Rectal smooth muscle tissue (tissue), 1 donor: ENCODE measurements at regions not wholly inside any gene's neighbourhood (a gene's known extent, or its start where the extent isn't known, plus 50 kb on each side); places are given as distances from the start of the nearest gene placed in this dataset.

ENCODE experiments used
- H3K27ac ChIP-seq: one replicate; pipeline ENCODE4 v1.7.0; 2013; ENCODE audit warnings: low read depth, low read length, inconsistent platforms
- H3K27me3 ChIP-seq: one replicate; pipeline ENCODE4 v1.7.0; 2013; ENCODE audit warnings: low read length; ENCODE audit not compliant: control insufficient read depth, insufficient read depth
- H3K36me3 ChIP-seq: one replicate; pipeline ENCODE4 v1.7.0; 2013; ENCODE audit warnings: low read length; ENCODE audit not compliant: control insufficient read depth, insufficient read depth
- H3K4me1 ChIP-seq: one replicate; pipeline ENCODE4 v1.7.0; 2013; ENCODE audit warnings: low read length; ENCODE audit not compliant: control insufficient read depth, insufficient read depth
- H3K4me3 ChIP-seq: one replicate; pipeline ENCODE4 v1.7.0; 2013; ENCODE audit warnings: low read length
- H3K9ac ChIP-seq: one replicate; pipeline ENCODE4 v1.7.0; 2013; ENCODE audit warnings: low read length

DNA sequence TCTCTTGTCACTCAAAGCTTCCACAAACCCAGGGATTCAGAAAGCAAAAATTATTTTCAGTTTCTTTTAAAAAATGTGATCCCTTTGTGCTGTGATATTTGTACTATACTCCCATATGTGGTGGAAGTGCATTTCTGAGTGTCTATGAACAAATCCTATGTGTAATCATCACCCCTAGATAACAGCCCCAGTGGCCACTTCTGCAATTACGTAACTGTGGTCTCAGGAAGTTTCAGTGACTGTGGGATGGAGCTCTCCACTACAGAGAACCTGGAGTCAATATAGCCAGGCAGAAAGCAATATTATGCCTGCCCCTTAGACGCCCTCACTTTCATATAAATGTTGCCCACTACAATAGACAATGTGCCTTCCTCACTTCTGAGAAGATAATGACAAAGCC is 1101.7 kb upstream of the GHITM start:
- H3K9ac ChIP-seq = no peak overlapping the region
- H3K27me3 ChIP-seq = no peaks in the 10 kb centered on the region
- no peaks in the 10 kb centered on the region for H3K36me3 ChIP-seq
- no peak overlapping the region for H3K4me3 ChIP-seq
- no peaks in the 10 kb centered on the region for H3K4me1 ChIP-seq
- H3K27ac ChIP-seq = no peak overlapping the region

DNA sequence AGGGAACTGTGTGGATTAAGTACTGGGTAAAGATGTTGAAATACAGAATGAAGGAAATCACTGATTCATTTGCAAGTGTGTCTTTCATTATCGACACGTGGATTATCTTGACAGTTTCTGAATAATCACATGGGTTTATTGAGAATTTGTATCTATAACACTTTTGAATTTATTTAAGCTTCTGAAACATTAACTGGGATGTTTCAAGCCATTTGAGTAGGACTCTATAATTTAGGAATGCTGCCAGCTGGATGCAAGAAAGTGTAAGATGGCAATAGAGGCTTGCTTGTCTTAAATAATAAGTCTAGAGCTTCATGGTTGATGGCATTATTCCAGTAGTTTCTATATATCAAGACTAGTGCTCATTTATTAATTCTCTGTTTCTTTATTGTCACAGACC is 1100.7 kb upstream of the GHITM start:
- no peak overlapping the region for H3K27ac ChIP-seq

DNA sequence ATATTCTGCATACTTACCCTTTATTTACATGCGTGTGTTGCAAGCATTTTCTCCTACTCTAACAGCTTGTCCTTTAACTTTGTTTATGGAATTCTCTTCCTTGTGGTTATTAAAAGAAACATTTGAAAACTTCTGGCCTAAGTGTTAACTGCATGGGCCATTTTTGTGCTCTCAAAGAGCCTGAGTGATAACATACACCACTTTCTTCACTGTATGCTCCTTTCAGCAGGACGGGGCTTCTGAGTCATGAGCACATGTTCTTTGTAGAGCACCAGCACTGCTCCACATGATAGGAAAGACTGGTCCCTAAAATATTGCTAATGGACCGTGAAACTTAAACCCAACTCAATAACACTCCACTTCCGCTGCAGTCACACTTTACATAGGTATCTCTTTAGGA is 1093.6 kb upstream of the GHITM start:
- no peak overlapping the region for H3K4me3 ChIP-seq
- H3K27me3 ChIP-seq = no peaks in the 10 kb centered on the region
- no peak overlapping the region for H3K27ac ChIP-seq
- H3K36me3 ChIP-seq = no peaks in the 10 kb centered on the region
- H3K9ac ChIP-seq = no peak overlapping the region
- H3K4me1 ChIP-seq = no peaks in the 10 kb centered on the region

More for the DNA sequence above, 1100.7 kb upstream of the GHITM start:
- Histone ChIP-seq H3K4me3 (no peak overlapping the region), H3K9ac (no peak overlapping the region), H3K36me3 (no peaks in the 10 kb centered on the region), H3K4me1 (no peaks in the 10 kb centered on the region), H3K27me3 (no peaks in the 10 kb centered on the region)

DNA sequence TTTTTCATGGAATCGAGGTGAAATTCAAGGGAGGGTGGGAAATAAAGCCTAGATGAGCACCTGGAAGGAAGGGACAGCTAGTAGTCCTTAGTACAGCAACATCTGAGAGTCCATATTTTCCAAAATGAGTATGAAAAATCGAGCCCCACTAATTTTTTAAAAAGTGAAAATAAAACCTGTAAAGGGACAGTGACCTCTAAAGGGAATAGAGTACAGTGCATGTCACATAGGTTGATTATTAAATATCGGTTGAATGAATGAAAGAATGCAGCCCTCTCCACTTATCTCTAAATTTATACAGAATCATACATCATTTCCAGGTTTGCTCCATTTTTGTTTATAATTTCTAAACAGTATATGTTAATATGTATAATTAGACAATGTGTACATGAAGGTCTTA is 1088.5 kb upstream of the GHITM start:
- Histone ChIP-seq H3K9ac (no peak overlapping the region), H3K27me3 (no peaks in the 10 kb centered on the region), H3K27ac (no peak overlapping the region), H3K4me3 (no peak overlapping the region), H3K36me3 (no peaks in the 10 kb centered on the region), H3K4me1 (no peaks in the 10 kb centered on the region)

DNA sequence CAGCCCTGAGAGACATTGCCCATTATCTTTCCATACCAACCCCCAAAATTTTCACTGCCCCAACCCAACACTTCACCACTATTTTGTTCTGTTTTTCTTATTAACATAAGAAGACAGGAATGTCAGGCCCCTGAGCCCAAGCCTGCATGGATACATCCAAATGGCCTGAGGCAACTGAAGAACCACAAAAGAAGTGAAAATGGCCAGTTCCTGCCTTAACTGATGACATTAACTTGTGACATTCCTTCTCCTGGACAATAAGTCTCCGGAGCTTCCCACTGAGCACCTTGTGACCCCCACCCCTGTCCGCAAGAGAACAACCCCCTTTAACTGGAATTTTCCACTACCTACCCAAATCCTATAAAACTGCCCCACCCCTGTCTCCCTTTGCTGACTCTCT is 1076.4 kb upstream of the GHITM start:
- H3K9ac ChIP-seq = no peak overlapping the region
- H3K27me3 ChIP-seq = no peaks in the 10 kb centered on the region
- no peak overlapping the region for H3K4me3 ChIP-seq
- no peaks in the 10 kb centered on the region for H3K36me3 ChIP-seq
- no peaks in the 10 kb centered on the region for H3K4me1 ChIP-seq
- H3K27ac ChIP-seq = no peak overlapping the region

DNA sequence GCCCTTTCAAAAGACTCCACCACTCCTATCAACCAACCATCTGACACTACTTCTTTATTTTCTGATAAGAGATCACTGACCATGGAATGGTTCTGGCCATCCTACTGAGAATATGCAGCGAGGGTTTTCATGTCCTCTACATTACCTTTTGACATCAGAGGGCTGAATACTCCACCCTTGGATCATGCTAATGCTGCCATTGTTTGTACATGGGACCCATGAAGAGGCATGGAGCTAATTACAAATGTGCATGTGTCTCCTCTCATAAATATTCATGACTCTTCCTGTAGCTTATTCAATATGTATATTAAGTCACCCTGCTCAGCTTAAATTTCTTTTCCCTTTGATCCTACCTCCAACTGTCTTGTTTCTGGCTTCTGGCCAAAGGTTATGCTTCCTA is 1065.8 kb upstream of the GHITM start:
- Histone ChIP-seq H3K4me3 (no peak overlapping the region), H3K9ac (no peak overlapping the region), H3K27ac (no peak overlapping the region), H3K36me3 (no peaks in the 10 kb centered on the region), H3K27me3 (no peaks in the 10 kb centered on the region), H3K4me1 (no peaks in the 10 kb centered on the region)

DNA sequence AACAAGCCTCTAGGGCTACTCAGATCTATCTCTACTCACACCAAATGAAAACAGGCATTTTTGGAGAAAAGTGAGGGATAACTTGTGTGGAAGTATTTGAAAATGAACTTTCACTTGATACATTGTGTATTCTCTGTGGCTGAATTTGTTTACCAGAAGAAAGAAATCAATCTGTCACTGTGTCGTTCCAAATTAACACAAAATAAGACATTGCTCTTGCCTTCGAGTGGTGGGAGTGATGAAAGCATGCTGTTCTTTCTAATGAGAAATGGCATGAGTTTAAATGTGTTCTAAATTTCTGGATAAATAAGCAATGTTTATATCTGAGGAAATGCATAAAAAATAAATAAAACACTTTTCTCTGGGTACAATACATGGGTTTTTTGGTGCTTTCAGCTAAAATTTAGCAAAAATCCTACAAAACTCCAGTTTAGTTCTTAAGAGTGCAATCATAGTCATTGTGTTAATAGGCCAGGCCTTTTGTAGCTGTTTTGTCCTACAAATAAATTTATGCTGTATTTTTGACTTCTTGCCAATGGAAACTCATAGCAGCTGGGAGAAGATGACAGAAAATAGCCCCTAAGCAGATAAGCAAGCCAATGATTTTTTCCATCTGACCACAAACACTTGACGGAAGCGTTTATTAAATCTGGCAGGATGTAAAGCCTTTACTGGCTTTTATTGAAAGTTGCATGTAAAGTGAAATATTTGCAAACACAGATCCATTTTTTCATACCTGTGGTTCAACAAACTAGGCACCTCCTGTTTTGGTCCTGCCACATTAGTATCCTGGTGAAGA is 1064.1 kb upstream of the GHITM start:
- no peak overlapping the region for H3K9ac ChIP-seq
- H3K4me3 ChIP-seq = no peak overlapping the region
- no peaks in the 10 kb centered on the region for H3K27me3 ChIP-seq
- H3K4me1 ChIP-seq = no peaks in the 10 kb centered on the region
- H3K36me3 ChIP-seq = no peaks in the 10 kb centered on the region
- no peak overlapping the region for H3K27ac ChIP-seq

DNA sequence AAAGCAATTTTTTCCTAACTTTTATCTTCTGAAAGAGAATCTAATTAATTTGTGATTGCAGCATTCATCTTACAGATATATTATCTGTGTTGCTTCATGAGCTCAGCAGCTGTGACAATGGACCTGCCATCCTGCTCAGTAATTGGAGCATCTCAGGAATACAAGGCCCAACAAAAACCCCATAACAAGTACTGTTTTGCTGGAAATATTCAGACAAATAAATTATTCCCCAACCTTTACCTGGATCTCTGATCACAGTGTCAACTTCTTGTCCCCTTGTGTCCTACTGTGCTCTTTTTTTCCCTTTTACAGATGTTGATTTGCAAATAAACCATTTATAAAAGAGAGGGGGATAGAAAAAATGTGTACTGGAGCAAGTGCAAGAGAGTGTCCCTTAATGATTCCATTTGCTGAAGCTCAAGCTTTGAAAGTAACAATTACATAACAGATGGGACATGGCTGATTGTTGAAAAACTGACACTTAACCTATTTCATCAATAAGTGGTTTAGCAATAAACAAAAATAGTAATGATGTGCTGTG is 1063.4 kb upstream of the GHITM start:
- H3K9ac ChIP-seq = no peak overlapping the region
- H3K36me3 ChIP-seq = no peaks in the 10 kb centered on the region
- H3K27me3 ChIP-seq = no peaks in the 10 kb centered on the region
- H3K4me1 ChIP-seq = no peaks in the 10 kb centered on the region
- H3K4me3 ChIP-seq = no peak overlapping the region
- no peak overlapping the region for H3K27ac ChIP-seq

DNA sequence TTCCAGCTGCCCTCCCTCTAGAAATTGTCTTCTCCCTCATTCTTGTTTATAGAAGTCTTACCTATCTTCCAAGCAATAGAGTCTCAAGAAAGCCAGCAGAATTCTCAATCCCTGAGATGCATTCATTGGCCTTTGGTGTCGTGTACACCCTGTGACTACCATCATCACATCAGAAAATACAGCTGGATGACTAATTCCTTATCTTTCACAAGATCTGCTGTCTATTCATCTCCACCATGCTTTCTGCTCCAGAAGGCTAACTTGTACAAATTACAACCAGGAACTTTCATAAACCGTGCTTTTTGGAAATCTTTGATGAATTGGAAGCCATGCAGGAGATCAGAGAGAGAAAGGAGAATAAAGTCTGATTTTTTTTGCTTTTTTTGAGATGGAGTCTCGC is 1062.9 kb upstream of the GHITM start:
- Histone ChIP-seq H3K4me1 (no peaks in the 10 kb centered on the region), H3K9ac (no peak overlapping the region), H3K27me3 (no peaks in the 10 kb centered on the region), H3K27ac (no peak overlapping the region), H3K4me3 (no peak overlapping the region), H3K36me3 (no peaks in the 10 kb centered on the region)

DNA sequence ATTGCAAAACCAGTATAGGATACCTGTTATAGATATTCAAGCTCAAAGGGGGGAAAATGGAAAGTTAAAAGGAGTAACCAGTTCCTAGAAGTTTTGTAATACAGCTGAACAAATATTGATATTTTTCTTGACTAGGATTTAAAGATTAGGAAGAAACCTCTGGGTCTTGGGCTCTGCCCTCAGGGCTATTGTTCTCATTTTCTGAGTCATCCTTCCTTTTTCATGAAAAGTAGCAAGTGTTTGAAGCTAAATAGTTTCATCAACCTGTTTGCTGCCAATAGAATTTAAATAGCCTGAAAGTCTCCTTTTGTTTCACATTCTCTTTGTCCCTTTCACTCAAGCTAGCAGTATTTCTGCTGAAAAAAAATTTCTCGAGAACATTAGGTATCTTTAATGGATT is 1061.1 kb upstream of the GHITM start:
- no peak overlapping the region for H3K27ac ChIP-seq
- H3K36me3 ChIP-seq = no peaks in the 10 kb centered on the region
- no peak overlapping the region for H3K4me3 ChIP-seq
- no peaks in the 10 kb centered on the region for H3K27me3 ChIP-seq
- no peaks in the 10 kb centered on the region for H3K4me1 ChIP-seq
- H3K9ac ChIP-seq = no peak overlapping the region

DNA sequence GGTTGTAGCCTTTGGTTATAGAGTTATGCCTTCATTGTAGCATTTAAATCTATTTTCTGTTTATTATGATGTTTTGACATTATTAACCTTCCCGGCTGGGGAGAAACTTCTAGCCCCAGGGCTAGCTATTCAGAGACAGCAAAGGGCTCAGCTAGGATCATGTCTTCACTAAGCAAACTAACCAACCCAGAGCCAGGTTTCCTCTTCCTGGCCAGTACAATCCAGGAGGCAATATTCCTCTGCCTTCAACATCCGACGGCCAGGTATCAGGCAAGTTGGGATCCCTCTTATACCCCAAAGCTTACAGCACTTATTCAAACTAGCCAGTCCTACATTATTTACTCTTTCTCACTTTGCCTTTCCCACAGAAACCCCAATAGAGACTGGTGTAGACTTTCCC is 1060.7 kb upstream of the GHITM start:
- H3K36me3 ChIP-seq = no peaks in the 10 kb centered on the region
- no peaks in the 10 kb centered on the region for H3K27me3 ChIP-seq
- no peak overlapping the region for H3K9ac ChIP-seq
- no peak overlapping the region for H3K27ac ChIP-seq
- no peaks in the 10 kb centered on the region for H3K4me1 ChIP-seq
- no peak overlapping the region for H3K4me3 ChIP-seq

DNA sequence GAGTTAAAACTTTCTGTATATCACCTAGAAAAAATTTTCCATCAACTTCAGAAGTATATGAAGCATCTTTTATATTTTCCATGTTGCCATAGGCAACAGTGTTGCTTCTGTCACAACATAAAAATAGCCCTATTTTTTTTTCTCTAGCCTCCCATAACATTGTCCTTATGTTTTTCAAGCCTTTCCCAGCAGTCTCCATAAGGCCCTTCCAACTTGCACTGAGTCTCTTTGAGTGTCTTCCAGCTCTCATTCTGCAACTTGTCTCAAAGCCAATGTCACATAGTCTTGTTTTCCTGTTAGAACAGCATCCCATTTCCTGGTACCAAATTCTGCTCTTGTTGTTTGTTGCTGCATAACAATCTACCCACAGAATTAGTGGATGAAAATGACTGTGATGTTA is 1055.5 kb upstream of the GHITM start:
- Histone ChIP-seq H3K9ac (no peak overlapping the region), H3K27ac (no peak overlapping the region), H3K4me3 (no peak overlapping the region), H3K27me3 (no peaks in the 10 kb centered on the region), H3K4me1 (no peaks in the 10 kb centered on the region), H3K36me3 (no peaks in the 10 kb centered on the region)

DNA sequence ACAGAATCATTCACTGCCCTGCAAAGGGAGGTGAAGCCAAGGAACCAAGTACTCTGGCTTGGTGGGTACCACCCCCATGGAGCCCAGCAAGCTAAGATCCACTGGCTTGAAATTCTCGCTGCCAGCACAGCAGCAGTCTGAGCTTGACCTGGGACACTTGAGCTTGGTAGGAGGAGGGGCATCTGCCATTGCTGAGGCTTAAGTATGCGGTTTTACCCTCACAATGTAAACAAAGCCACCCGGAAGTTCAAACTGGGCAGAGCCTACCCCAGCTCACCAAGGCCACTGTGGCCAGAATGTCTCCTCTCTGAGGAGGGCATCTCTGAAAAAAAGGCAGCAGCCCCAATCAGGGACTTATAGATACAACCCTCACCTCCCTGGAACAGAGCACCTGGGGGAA is 1050.0 kb upstream of the GHITM start:
- no peak overlapping the region for H3K4me3 ChIP-seq
- no peak overlapping the region for H3K27ac ChIP-seq
- H3K4me1 ChIP-seq = no peaks in the 10 kb centered on the region
- no peak overlapping the region for H3K9ac ChIP-seq
- no peaks in the 10 kb centered on the region for H3K36me3 ChIP-seq
- no peaks in the 10 kb centered on the region for H3K27me3 ChIP-seq
